H9 (cell line): ENCODE measurements at regions not wholly inside any gene's neighbourhood (a gene's known extent, or its start where the extent isn't known, plus 50 kb on each side); places are given as distances from the start of the nearest gene placed in this dataset.

Experiments
- DNase-seq: peaks from one replicate; pipeline ENCODE4 v3.0.0-alpha.2; 2017
- H2AFZ ChIP-seq: one replicate; pipeline ENCODE4 v1.6.1; 2013; ENCODE audit warnings: mild to moderate bottlenecking, low read length, control low read depth, moderate library complexity
- H2AK5ac ChIP-seq: 2 replicates; pipeline ENCODE4 v1.6.1; 2013; ENCODE audit warnings: low read length, control low read depth, mixed read lengths; ENCODE audit not compliant: insufficient read length
- H2BK120ac ChIP-seq: one replicate; pipeline ENCODE4 v1.6.1; 2013; ENCODE audit warnings: low read depth, mild to moderate bottlenecking, low read length, control low read depth, inconsistent platforms; ENCODE audit not compliant: poor library complexity, severe bottlenecking
- H2BK12ac ChIP-seq: 2 replicates; pipeline ENCODE4 v1.6.1; 2013; ENCODE audit warnings: low read length, control low read depth, mixed read lengths, low read depth; ENCODE audit not compliant: insufficient read length
- H2BK15ac ChIP-seq: 2 replicates; pipeline ENCODE4 v1.6.1; 2013; ENCODE audit warnings: low read depth, low read length, control low read depth
- H2BK20ac ChIP-seq: one replicate; pipeline ENCODE4 v1.6.1; 2013; ENCODE audit warnings: low read depth, mild to moderate bottlenecking, low read length, control low read depth, inconsistent platforms; ENCODE audit not compliant: poor library complexity, severe bottlenecking
- H2BK5ac ChIP-seq: 2 replicates; pipeline ENCODE4 v1.6.1; 2013; ENCODE audit warnings: low read length, control low read depth, mixed read lengths; ENCODE audit not compliant: insufficient read length
- H3K14ac ChIP-seq: 2 replicates; pipeline ENCODE4 v1.6.1; 2013; ENCODE audit warnings: low read length, control low read depth; ENCODE audit not compliant: insufficient read depth
- H3K18ac ChIP-seq: 2 replicates; pipeline ENCODE4 v1.6.1; 2013; ENCODE audit warnings: low read depth, mild to moderate bottlenecking, mixed read lengths, low read length, control low read depth; ENCODE audit not compliant: insufficient read length
- H3K23ac ChIP-seq: 2 replicates; pipeline ENCODE4 v1.6.1; 2013; ENCODE audit warnings: low read length, control low read depth, mixed read lengths, low read depth; ENCODE audit not compliant: insufficient read length
- H3K23me2 ChIP-seq: 2 replicates; pipeline ENCODE4 v1.6.1; 2013; ENCODE audit warnings: low read depth, mild to moderate bottlenecking, mixed read lengths, low read length, control low read depth; ENCODE audit not compliant: insufficient read length, poor library complexity, severe bottlenecking
- H3K27ac ChIP-seq: 2 replicates; pipeline ENCODE4 v1.5.1; 2013; ENCODE audit warnings: low read length, control low read depth, mixed read lengths, low read depth; ENCODE audit not compliant: insufficient read length
- H3K27me3 ChIP-seq: 2 replicates; pipeline ENCODE4 v1.6.1; 2013; ENCODE audit warnings: low read length, control low read depth, inconsistent platforms; ENCODE audit not compliant: insufficient read depth
- H3K4ac ChIP-seq: 2 replicates; pipeline ENCODE4 v1.6.1; 2013; ENCODE audit warnings: low read depth, mild to moderate bottlenecking, control low read depth, inconsistent platforms, low read length, moderate library complexity
- H3K4me1 ChIP-seq: 2 replicates; pipeline ENCODE4 v1.6.1; 2013; ENCODE audit warnings: low read length, control low read depth, inconsistent platforms; ENCODE audit not compliant: insufficient read depth
- H3K4me2 ChIP-seq: 2 replicates; pipeline ENCODE4 v1.6.1; 2013; ENCODE audit warnings: low read length, control low read depth, mixed read lengths; ENCODE audit not compliant: insufficient read length, insufficient read depth
- H3K56ac ChIP-seq: 2 replicates; pipeline ENCODE4 v1.6.1; 2013; ENCODE audit warnings: low read depth, mild to moderate bottlenecking, mixed read lengths, low read length, control low read depth; ENCODE audit not compliant: insufficient read length
- H3K79me1 ChIP-seq: 2 replicates; pipeline ENCODE4 v1.6.1; 2013; ENCODE audit warnings: low read depth, mild to moderate bottlenecking, moderate library complexity, low read length, control low read depth, inconsistent platforms; ENCODE audit not compliant: insufficient read depth, poor library complexity, severe bottlenecking
- H3K79me2 ChIP-seq: 2 replicates; pipeline ENCODE4 v1.6.1; 2013; ENCODE audit warnings: low read length, control low read depth, inconsistent platforms; ENCODE audit not compliant: insufficient read depth
- H3K9ac ChIP-seq: 2 replicates; pipeline ENCODE4 v1.6.1; 2013; ENCODE audit warnings: low read length, control low read depth, mixed read lengths; ENCODE audit not compliant: insufficient read length; ENCODE audit errors: extremely low read depth
- H3K9me3 ChIP-seq: one replicate; pipeline ENCODE4 v1.6.1; 2013; ENCODE audit warnings: low read depth, low read length, inconsistent platforms; ENCODE audit not compliant: control insufficient read depth
- H3T11ph ChIP-seq: one replicate; pipeline ENCODE4 v1.6.1; 2013; ENCODE audit warnings: mild to moderate bottlenecking, low read length, control low read depth, inconsistent platforms
- H4K20me1 ChIP-seq: one replicate; pipeline ENCODE4 v1.6.1; 2013; ENCODE audit not compliant: control insufficient read depth, insufficient read length, insufficient read depth
- H4K5ac ChIP-seq: 2 replicates; pipeline ENCODE4 v1.6.1; 2013; ENCODE audit warnings: low read depth, mild to moderate bottlenecking, mixed read lengths, low read length, control low read depth; ENCODE audit not compliant: insufficient read length
- H4K8ac ChIP-seq: replicated peaks from 2 replicates; pipeline ENCODE4 v1.6.1; 2013; ENCODE audit warnings: low read length, control low read depth, mixed read lengths, low read depth; ENCODE audit not compliant: insufficient read length
- H4K91ac ChIP-seq: 2 replicates; pipeline ENCODE4 v1.6.1; 2013; ENCODE audit warnings: low read depth, mild to moderate bottlenecking, moderate library complexity, mixed read lengths, low read length, control low read depth; ENCODE audit not compliant: insufficient read length
- H3K27ac Mint-ChIP-seq, 3 experiments: 2 replicates in 2 of 3; 3 replicates in 1 of 3; pipeline ENCODE4 v1.8.0; 2020 to 2021; ENCODE audit warnings: mixed read lengths in 3 of 3, mild to moderate bottlenecking in 1 of 3, moderate library complexity in 1 of 3
- H3K27me3 Mint-ChIP-seq: 2 replicates; pipeline ENCODE4 v1.8.0; 2021; ENCODE audit warnings: low read depth, mild to moderate bottlenecking, moderate library complexity, mixed read lengths
- H3K36me3 Mint-ChIP-seq, 3 experiments: 2 replicates in 2 of 3; 3 replicates in 1 of 3; pipeline ENCODE4 v1.8.0; 2020 to 2021; ENCODE audit warnings: low read depth in 3 of 3, mixed read lengths in 3 of 3; ENCODE audit not compliant: insufficient read depth in 1 of 3
- H3K4me1 Mint-ChIP-seq, 2 experiments: 2 replicates each; pipeline ENCODE4 v1.8.0; 2020; ENCODE audit warnings: mixed read lengths in 2 of 2
- H3K4me3 Mint-ChIP-seq, 2 experiments: 2 replicates in 1 of 2; 3 replicates in 1 of 2; pipeline ENCODE4 v1.8.0; 2020 to 2021; ENCODE audit warnings: mild to moderate bottlenecking in 2 of 2, mixed read lengths in 2 of 2, moderate library complexity in 1 of 2
- H3K9me3 Mint-ChIP-seq, 2 experiments: 2 replicates in 1 of 2; 3 replicates in 1 of 2; pipeline ENCODE4 v1.8.0; 2020; ENCODE audit warnings: mild to moderate bottlenecking in 2 of 2, mixed read lengths in 2 of 2, moderate library complexity in 1 of 2
- WGBS: extraction: QIAGEN DNeasy Blood & Tissue Kit; methylation state at CpG from one replicate; pipeline ENCODE4 v1.1.7; 2013; ENCODE audit warnings: missing lambda C conversion rate, low lambda C conversion rate, mixed read lengths; ENCODE audit not compliant: insufficient read length; ENCODE audit errors: extremely low coverage; 5-methylcytosine and 5-hydroxymethylcytosine counted together
- TF ChIP-seq, protein P1 (sequence below): fragments of 200-600 bp; sonication (generic); conservative IDR thresholded peaks from 3 replicates; pipeline ENCODE4 v1.8.0; 2021; ENCODE audit warnings: antibody characterized with exemption, mild to moderate bottlenecking

- no peaks in the 10 kb centered on the region for H3K79me1 ChIP-seq
- peaks cover 5 to 8% (median 6%) of the 10 kb centered on the region in 3 experiments; a peak in 6 of 7 replicates for H3K36me3 Mint-ChIP-seq
- H3K27me3 Mint-ChIP-seq: peaks cover 2% of the 10 kb centered on the region; the same call in 1 of the 2 replicates
- no peak overlapping the region for H4K8ac ChIP-seq
- H3K56ac ChIP-seq: no peak overlapping the region
- no peak overlapping the region for H3K4me2 ChIP-seq
- no peak overlapping the region for H2BK5ac ChIP-seq
- TF ChIP-seq, protein P1, sequence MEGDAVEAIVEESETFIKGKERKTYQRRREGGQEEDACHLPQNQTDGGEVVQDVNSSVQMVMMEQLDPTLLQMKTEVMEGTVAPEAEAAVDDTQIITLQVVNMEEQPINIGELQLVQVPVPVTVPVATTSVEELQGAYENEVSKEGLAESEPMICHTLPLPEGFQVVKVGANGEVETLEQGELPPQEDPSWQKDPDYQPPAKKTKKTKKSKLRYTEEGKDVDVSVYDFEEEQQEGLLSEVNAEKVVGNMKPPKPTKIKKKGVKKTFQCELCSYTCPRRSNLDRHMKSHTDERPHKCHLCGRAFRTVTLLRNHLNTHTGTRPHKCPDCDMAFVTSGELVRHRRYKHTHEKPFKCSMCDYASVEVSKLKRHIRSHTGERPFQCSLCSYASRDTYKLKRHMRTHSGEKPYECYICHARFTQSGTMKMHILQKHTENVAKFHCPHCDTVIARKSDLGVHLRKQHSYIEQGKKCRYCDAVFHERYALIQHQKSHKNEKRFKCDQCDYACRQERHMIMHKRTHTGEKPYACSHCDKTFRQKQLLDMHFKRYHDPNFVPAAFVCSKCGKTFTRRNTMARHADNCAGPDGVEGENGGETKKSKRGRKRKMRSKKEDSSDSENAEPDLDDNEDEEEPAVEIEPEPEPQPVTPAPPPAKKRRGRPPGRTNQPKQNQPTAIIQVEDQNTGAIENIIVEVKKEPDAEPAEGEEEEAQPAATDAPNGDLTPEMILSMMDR: no peak
- no peaks in the 10 kb centered on the region for H3K23me2 ChIP-seq
- no peak overlapping the region for H3K27ac ChIP-seq
- no peaks in the 10 kb centered on the region for H3K4me1 ChIP-seq
- no peaks in the 10 kb centered on the region for H3K4me1 Mint-ChIP-seq
- DNase-seq: no peak
- no peak overlapping the region for H4K5ac ChIP-seq
- H3K79me2 ChIP-seq: no peaks in the 10 kb centered on the region
- no peak overlapping the region for H3K14ac ChIP-seq
- no peak overlapping the region for H2BK12ac ChIP-seq
- no peaks in the 10 kb centered on the region for H3K27me3 ChIP-seq
- H3K4me3 Mint-ChIP-seq: no peak overlapping the region
- no peak overlapping the region for H3K23ac ChIP-seq
- H2AFZ ChIP-seq: no peak overlapping the region
- no peak overlapping the region for H2BK20ac ChIP-seq
- H2BK15ac ChIP-seq: no peak overlapping the region
- no peak overlapping the region for H3K27ac Mint-ChIP-seq
- no CpG with 5 or more reads among the region's 2 CpGs for WGBS
- no peak overlapping the region for H2BK120ac ChIP-seq
- no peak overlapping the region for H3T11ph ChIP-seq
- H2AK5ac ChIP-seq: no peak overlapping the region
- H3K9me3 Mint-ChIP-seq: peaks cover 9 to 13% of the 10 kb centered on the region in 2 experiments
- no peak overlapping the region for H4K91ac ChIP-seq
- no peak overlapping the region for H3K4ac ChIP-seq
- no peak overlapping the region for H3K9ac ChIP-seq
- H3K18ac ChIP-seq: no peak overlapping the region
- no peaks in the 10 kb centered on the region for H3K9me3 ChIP-seq
- no peaks in the 10 kb centered on the region for H4K20me1 ChIP-seq
Observed at GRCh38 chr6:50654155-50654554, 59.2 kb upstream of the TFAP2D start.
